BE2C (cell line): ENCODE measurements at regions not wholly inside any gene's neighbourhood (a gene's known extent, or its start where the extent isn't known, plus 50 kb on each side); places are given as distances from the start of the nearest gene placed in this dataset.

ENCODE experiments used
- DNase-seq: peaks from one replicate; pipeline ENCODE4 v3.0.0-alpha.2; 2020
- H3K27me3 ChIP-seq: fragments of 250-450 bp; sonication (Bioruptor Pico); 2 replicates; pipeline ENCODE4 v1.5.1; 2020; ENCODE audit warnings: mild to moderate bottlenecking
- H3K36me3 ChIP-seq: fragments of 250-450 bp; sonication (Bioruptor Pico); 2 replicates; pipeline ENCODE4 v1.5.1; 2020; ENCODE audit warnings: mild to moderate bottlenecking
- H3K4me1 ChIP-seq: fragments of 250-450 bp; sonication (Bioruptor Pico); 2 replicates; pipeline ENCODE4 v1.5.1; 2020
- H3K4me3 ChIP-seq: 2 replicates; pipeline ENCODE4 v1.5.1; 2011; ENCODE audit warnings: low read depth, low read length
- H3K9me3 ChIP-seq: fragments of 250-450 bp; sonication (Bioruptor Pico); 2 replicates; pipeline ENCODE4 v1.5.1; 2020
- CTCF ChIP-seq: IDR thresholded peaks from 2 replicates; pipeline ENCODE4 v1.5.1; 2012; ENCODE audit warnings: mild to moderate bottlenecking, low read depth, low read length

DNA sequence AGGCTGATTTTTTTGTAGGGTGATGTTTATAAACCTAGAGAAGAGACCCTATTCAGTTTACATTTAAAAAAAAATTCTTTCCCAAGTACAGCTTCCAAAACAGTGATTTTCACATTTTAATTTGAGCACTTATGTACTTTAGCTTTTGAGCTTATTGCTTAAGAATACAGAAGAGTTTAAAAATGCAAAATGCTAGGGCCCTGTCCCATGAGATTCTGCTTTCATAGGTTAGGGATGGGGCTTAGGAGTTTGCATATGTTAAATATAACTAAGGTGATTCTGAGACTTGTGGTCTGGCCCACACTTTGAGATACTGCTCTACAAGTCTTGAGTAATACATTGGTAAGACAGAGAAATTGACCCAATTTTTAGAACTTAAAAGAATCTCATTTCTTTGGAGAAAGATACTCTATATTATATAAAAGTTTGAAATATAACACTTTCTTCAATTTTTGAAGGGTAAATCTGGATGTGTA, 137.3 kb upstream of the CWC22 start:
- Histone ChIP-seq H3K36me3 (no peaks in the 10 kb centered on the region), H3K9me3 (no peaks in the 10 kb centered on the region), H3K27me3 (no peaks in the 10 kb centered on the region), H3K4me1 (no peaks in the 10 kb centered on the region), H3K4me3 (no peak overlapping the region)
- TF ChIP-seq CTCF = no peak
- DNase-seq = no peak

GRCh38 chr2:180143633-180144337, 136.7 kb upstream of the CWC22 start:
- no peaks in the 10 kb centered on the region for H3K9me3 ChIP-seq

GRCh38 chr2:180141600-180141999, 134.5 kb upstream of the CWC22 start:
- Histone ChIP-seq H3K4me1 (no peaks in the 10 kb centered on the region), H3K36me3 (no peaks in the 10 kb centered on the region), H3K9me3 (no peaks in the 10 kb centered on the region), H3K4me3 (no peak overlapping the region), H3K27me3 (no peaks in the 10 kb centered on the region)
- no peak for TF ChIP-seq CTCF
- no peak for DNase-seq

More at GRCh38 chr2:180143633-180144337, 136.7 kb upstream of the CWC22 start:
- Histone ChIP-seq H3K36me3 (no peaks in the 10 kb centered on the region), H3K4me1 (no peaks in the 10 kb centered on the region), H3K4me3 (no peak overlapping the region), H3K27me3 (no peaks in the 10 kb centered on the region)
- TF ChIP-seq CTCF = no peak
- DNase-seq = no peak

DNA sequence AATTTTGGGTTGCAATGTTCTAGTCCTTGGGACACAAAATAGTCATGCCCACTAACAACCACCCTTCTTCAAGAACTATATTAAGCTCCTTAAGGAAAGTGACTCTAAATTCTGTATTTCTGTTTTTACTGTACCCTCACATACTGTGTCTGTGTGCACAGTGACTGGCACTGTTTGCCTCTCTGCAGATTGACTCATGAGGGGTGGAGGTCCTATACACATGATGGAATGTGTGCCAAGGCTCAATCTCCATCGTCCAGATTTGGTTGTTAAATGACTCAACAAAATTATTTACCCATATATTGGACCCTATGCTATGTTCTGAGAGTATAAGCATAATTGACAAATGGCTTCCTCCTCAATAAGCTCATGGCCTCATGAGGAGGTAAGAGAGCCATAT, 126.6 kb upstream of the CWC22 start:
- H3K4me3 ChIP-seq = no peak overlapping the region
- DNase-seq = no peak
- no peaks in the 10 kb centered on the region for H3K27me3 ChIP-seq
- H3K36me3 ChIP-seq = no peaks in the 10 kb centered on the region
- no peaks in the 10 kb centered on the region for H3K9me3 ChIP-seq
- no peaks in the 10 kb centered on the region for H3K4me1 ChIP-seq
- TF ChIP-seq CTCF = no peak

GRCh38 chr2:180130403-180130802, 123.3 kb upstream of the CWC22 start:
- Histone ChIP-seq H3K27me3 (no peaks in the 10 kb centered on the region), H3K4me3 (no peak overlapping the region), H3K36me3 (no peaks in the 10 kb centered on the region), H3K4me1 (no peaks in the 10 kb centered on the region), H3K9me3 (no peaks in the 10 kb centered on the region)
- TF ChIP-seq CTCF = no peak
- no peak for DNase-seq

GRCh38 chr2:180128861-180129260, 121.8 kb upstream of the CWC22 start:
- no peaks in the 10 kb centered on the region for H3K4me1 ChIP-seq
- TF ChIP-seq CTCF = no peak
- no peaks in the 10 kb centered on the region for H3K27me3 ChIP-seq
- H3K4me3 ChIP-seq = no peak overlapping the region
- H3K9me3 ChIP-seq = no peaks in the 10 kb centered on the region
- no peak for DNase-seq
- H3K36me3 ChIP-seq = no peaks in the 10 kb centered on the region
